Liver (tissue), 8 donors: ENCODE measurements at regions not wholly inside any gene's neighbourhood (a gene's known extent, or its start where the extent isn't known, plus 50 kb on each side); places are given as distances from the start of the nearest gene placed in this dataset.

Experiments used
- DNase-seq: peaks from one replicate; pipeline ENCODE4 v3.0.0-alpha.2; 2017; ENCODE audit warnings: low spot score
- H3K27ac ChIP-seq, 2 donors: one replicate each; pipeline ENCODE4 v1.7.0; 2013; ENCODE audit warnings: inconsistent platforms in 2 of 2, low read length in 2 of 2, control low read depth in 1 of 2, low read depth in 1 of 2, mild to moderate bottlenecking in 1 of 2
- H3K27me3 ChIP-seq, 4 donors: one replicate each; pipeline versions ENCODE4 v1.6.1 to v1.7.0; 2013; ENCODE audit warnings: low read length in 3 of 4, inconsistent platforms in 1 of 4, mild to moderate bottlenecking in 1 of 4, moderate library complexity in 1 of 4; ENCODE audit not compliant: control insufficient read depth in 4 of 4, insufficient read depth in 4 of 4
- H3K36me3 ChIP-seq, 4 donors: one replicate each; pipeline versions ENCODE4 v1.6.1 to v1.7.0; 2013; ENCODE audit warnings: low read length in 3 of 4, mild to moderate bottlenecking in 3 of 4, low read depth in 1 of 4, moderate library complexity in 1 of 4; ENCODE audit not compliant: control insufficient read depth in 4 of 4, insufficient read depth in 3 of 4
- H3K4me1 ChIP-seq, 4 donors: one replicate each; pipeline versions ENCODE4 v1.6.1 to v1.7.0; 2013; ENCODE audit warnings: low read length in 3 of 4, mild to moderate bottlenecking in 3 of 4, moderate library complexity in 1 of 4; ENCODE audit not compliant: control insufficient read depth in 4 of 4, insufficient read depth in 4 of 4
- H3K4me3 ChIP-seq, 3 donors: one replicate each; pipeline versions ENCODE4 v1.6.1 to v1.7.0; 2013; ENCODE audit warnings: low read length in 3 of 3, control low read depth in 1 of 3, low read depth in 1 of 3, mild to moderate bottlenecking in 1 of 3
- H3K9ac ChIP-seq, 2 donors: one replicate each; pipeline ENCODE4 v1.7.0; 2013; ENCODE audit warnings: low read length in 2 of 2, mild to moderate bottlenecking in 2 of 2, moderate library complexity in 2 of 2, control low read depth in 1 of 2, low read depth in 1 of 2
- H3K9me3 ChIP-seq, 4 donors: one replicate each; pipeline versions ENCODE4 v1.6.1 to v1.7.0; 2013; ENCODE audit warnings: low read length in 3 of 4; ENCODE audit not compliant: control insufficient read depth in 4 of 4
- EGR1 ChIP-seq, 2 donors: IDR thresholded peaks; 2 replicates each; pipeline ENCODE4 v1.6.1; 2016 to 2018; ENCODE audit warnings: antibody characterized with exemption in 2 of 2, low read depth in 2 of 2
- FOXA1 ChIP-seq: IDR thresholded peaks from 2 replicates; pipeline ENCODE4 v1.6.1; 2016; ENCODE audit warnings: antibody characterized with exemption
- FOXA2 ChIP-seq: IDR thresholded peaks from 2 replicates; pipeline ENCODE4 v1.6.1; 2016; ENCODE audit warnings: antibody characterized with exemption
- GABPA ChIP-seq, 2 donors: IDR thresholded peaks in 1 of 2; conservative IDR thresholded peaks in 1 of 2; 2 replicates each; pipeline ENCODE4 v1.6.1; 2016; ENCODE audit warnings: antibody characterized with exemption in 2 of 2, mild to moderate bottlenecking in 1 of 2, moderate library complexity in 1 of 2
- HNF4A ChIP-seq, 2 donors: conservative IDR thresholded peaks; 2 replicates each; pipeline ENCODE4 v1.6.1; 2016; ENCODE audit warnings: antibody characterized with exemption in 2 of 2, mild to moderate bottlenecking in 2 of 2
- JUND ChIP-seq, 2 donors: IDR thresholded peaks; 2 replicates each; pipeline ENCODE4 v1.6.1; 2016; ENCODE audit warnings: antibody characterized with exemption in 2 of 2
- NR2F2 ChIP-seq: IDR thresholded peaks from 2 replicates; pipeline ENCODE4 v1.6.1; 2016; ENCODE audit warnings: antibody characterized with exemption
- RAD21 ChIP-seq, 2 donors: IDR thresholded peaks; 2 replicates each; pipeline ENCODE4 v1.6.1; 2016; ENCODE audit warnings: antibody characterized with exemption in 2 of 2, mild to moderate bottlenecking in 2 of 2
- RXRA ChIP-seq, 2 donors: IDR thresholded peaks; 2 replicates each; pipeline ENCODE4 v1.6.1; 2017 to 2018; ENCODE audit warnings: antibody characterized with exemption in 2 of 2, mild to moderate bottlenecking in 1 of 2
- SP1 ChIP-seq: IDR thresholded peaks from 2 replicates; pipeline ENCODE4 v1.6.1; 2018; ENCODE audit warnings: antibody characterized with exemption, mild to moderate bottlenecking
- TAF1 ChIP-seq: conservative IDR thresholded peaks from 2 replicates; pipeline ENCODE4 v1.6.1; 2016; ENCODE audit warnings: antibody characterized with exemption, mild to moderate bottlenecking
- YY1 ChIP-seq: IDR thresholded peaks from 2 replicates; pipeline ENCODE4 v1.6.1; 2016; ENCODE audit warnings: antibody characterized with exemption, mild to moderate bottlenecking
- WGBS: extraction: QIAGEN DNeasy Blood & Tissue Kit; methylation state at CpG from one replicate; pipeline ENCODE4 v1.1.7; 2013; 5-methylcytosine and 5-hydroxymethylcytosine counted together
- TF ChIP-seq, protein P1 (sequence below): IDR thresholded peaks from 2 replicates; pipeline ENCODE4 v1.6.1; 2016; ENCODE audit warnings: antibody characterized with exemption
- TF ChIP-seq, protein P2 (sequence below): IDR thresholded peaks from 2 replicates; pipeline ENCODE4 v1.6.1; 2016; ENCODE audit warnings: antibody characterized with exemption, mild to moderate bottlenecking
- TF ChIP-seq, protein P3 (sequence below): IDR thresholded peaks from 2 replicates; pipeline ENCODE4 v1.6.1; 2016; ENCODE audit warnings: antibody characterized with exemption
- TF ChIP-seq, protein P4 (sequence below): IDR thresholded peaks from 2 replicates; pipeline ENCODE4 v1.6.1; 2016; ENCODE audit warnings: antibody characterized with exemption
- TF ChIP-seq, protein P5 (sequence below): fragments of 150-350 bp; IDR thresholded peaks from 2 replicates; pipeline ENCODE4 v1.5.1; 2017; ENCODE audit warnings: improper control_type of control experiment, low read depth, low read length; ENCODE audit not compliant: missing input control
- donor health status: healthy.
- donor health status: healthy.
- donor health status: healthy.
- donor health status: healthy.
- donor health status: healthy.

DNA sequence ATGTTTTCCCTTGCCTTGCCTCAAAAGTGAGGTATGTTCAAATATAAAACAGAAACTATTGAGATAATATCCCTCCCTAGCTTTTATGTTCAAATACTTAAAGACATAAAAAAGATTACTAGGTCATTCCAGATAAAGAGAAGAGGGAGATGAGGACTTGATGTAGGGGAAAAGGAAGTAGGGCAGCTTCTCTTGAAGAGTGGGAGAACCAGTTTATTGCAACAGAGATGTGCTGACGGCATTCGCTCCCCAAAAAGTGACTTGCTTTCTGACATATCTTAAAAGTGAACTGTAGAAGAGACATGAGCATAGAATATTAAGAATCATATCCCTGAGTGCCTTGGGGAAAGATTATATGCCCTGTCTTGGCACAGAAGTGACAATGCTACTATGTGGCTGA is 330.2 kb upstream of the NREP start:
- Histone ChIP-seq H3K4me3 (no peak overlapping the region), H3K27me3 (no peaks in the 10 kb centered on the region), H3K36me3 (no peaks in the 10 kb centered on the region), H3K9me3 (no peaks in the 10 kb centered on the region), H3K27ac (no peak overlapping the region), H3K9ac (no peak overlapping the region), H3K4me1 (no peaks in the 10 kb centered on the region)
- no peak for TF ChIP-seq FOXA1
- 94% methylated on average over 2 of the region's 2 CpGs for WGBS
- DNase-seq: no peak

DNA sequence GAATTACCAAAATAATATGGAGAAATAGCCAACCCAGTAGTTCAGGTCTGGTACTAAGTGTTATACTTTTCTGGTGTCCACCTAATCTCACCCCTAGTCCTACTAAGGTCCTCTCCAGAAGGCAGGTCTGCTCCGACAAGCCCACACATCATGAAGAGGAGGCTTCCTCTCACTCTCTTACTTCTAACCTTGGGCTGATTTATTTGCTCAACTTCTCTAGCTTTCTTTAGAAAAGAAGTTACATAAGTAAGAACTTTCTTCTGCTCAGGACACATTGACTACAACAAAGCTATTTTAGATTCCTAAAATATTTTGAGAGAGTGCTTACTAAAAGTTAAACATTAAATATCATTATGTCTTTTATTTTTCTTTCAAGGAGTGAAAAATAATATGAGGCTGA is 329.7 kb upstream of the NREP start:
- H3K9me3 ChIP-seq: no peaks in the 10 kb centered on the region
- H3K9ac ChIP-seq: no peak overlapping the region
- H3K36me3 ChIP-seq: no peaks in the 10 kb centered on the region
- 98% methylated on average over 1 of the region's 1 CpG for WGBS
- no peak for DNase-seq
- TF ChIP-seq YY1: no peak
- TF ChIP-seq FOXA2: no peak
- TF ChIP-seq, protein P1, sequence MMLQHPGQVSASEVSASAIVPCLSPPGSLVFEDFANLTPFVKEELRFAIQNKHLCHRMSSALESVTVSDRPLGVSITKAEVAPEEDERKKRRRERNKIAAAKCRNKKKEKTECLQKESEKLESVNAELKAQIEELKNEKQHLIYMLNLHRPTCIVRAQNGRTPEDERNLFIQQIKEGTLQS: no peak
- TF ChIP-seq HNF4A (conservative IDR thresholded peaks at IDR 0.05): no peak
- TF ChIP-seq RXRA (IDR thresholded peaks at IDR 0.05): no peak
- no peak for TF ChIP-seq TAF1
- no peak for TF ChIP-seq FOXA1
- no peak for TF ChIP-seq GABPA (IDR thresholded peaks at IDR 0.05 in 1 of 2, conservative IDR thresholded peaks at IDR 0.05 in 1 of 2)
- TF ChIP-seq, protein P2, sequence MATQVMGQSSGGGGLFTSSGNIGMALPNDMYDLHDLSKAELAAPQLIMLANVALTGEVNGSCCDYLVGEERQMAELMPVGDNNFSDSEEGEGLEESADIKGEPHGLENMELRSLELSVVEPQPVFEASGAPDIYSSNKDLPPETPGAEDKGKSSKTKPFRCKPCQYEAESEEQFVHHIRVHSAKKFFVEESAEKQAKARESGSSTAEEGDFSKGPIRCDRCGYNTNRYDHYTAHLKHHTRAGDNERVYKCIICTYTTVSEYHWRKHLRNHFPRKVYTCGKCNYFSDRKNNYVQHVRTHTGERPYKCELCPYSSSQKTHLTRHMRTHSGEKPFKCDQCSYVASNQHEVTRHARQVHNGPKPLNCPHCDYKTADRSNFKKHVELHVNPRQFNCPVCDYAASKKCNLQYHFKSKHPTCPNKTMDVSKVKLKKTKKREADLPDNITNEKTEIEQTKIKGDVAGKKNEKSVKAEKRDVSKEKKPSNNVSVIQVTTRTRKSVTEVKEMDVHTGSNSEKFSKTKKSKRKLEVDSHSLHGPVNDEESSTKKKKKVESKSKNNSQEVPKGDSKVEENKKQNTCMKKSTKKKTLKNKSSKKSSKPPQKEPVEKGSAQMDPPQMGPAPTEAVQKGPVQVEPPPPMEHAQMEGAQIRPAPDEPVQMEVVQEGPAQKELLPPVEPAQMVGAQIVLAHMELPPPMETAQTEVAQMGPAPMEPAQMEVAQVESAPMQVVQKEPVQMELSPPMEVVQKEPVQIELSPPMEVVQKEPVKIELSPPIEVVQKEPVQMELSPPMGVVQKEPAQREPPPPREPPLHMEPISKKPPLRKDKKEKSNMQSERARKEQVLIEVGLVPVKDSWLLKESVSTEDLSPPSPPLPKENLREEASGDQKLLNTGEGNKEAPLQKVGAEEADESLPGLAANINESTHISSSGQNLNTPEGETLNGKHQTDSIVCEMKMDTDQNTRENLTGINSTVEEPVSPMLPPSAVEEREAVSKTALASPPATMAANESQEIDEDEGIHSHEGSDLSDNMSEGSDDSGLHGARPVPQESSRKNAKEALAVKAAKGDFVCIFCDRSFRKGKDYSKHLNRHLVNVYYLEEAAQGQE: no peak
- TF ChIP-seq EGR1 (IDR thresholded peaks at IDR 0.05; ENCODE audit: low read depth in 2 of 2): no peak
- TF ChIP-seq SP1: no peak
- TF ChIP-seq, protein P3, sequence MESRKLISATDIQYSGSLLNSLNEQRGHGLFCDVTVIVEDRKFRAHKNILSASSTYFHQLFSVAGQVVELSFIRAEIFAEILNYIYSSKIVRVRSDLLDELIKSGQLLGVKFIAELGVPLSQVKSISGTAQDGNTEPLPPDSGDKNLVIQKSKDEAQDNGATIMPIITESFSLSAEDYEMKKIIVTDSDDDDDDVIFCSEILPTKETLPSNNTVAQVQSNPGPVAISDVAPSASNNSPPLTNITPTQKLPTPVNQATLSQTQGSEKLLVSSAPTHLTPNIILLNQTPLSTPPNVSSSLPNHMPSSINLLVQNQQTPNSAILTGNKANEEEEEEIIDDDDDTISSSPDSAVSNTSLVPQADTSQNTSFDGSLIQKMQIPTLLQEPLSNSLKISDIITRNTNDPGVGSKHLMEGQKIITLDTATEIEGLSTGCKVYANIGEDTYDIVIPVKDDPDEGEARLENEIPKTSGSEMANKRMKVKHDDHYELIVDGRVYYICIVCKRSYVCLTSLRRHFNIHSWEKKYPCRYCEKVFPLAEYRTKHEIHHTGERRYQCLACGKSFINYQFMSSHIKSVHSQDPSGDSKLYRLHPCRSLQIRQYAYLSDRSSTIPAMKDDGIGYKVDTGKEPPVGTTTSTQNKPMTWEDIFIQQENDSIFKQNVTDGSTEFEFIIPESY: no peak
- TF ChIP-seq NR2F2: no peak
- TF ChIP-seq, protein P4, sequence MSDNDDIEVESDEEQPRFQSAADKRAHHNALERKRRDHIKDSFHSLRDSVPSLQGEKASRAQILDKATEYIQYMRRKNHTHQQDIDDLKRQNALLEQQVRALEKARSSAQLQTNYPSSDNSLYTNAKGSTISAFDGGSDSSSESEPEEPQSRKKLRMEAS: no peak
- no peak for TF ChIP-seq RAD21 (IDR thresholded peaks at IDR 0.05)
- TF ChIP-seq JUND (IDR thresholded peaks at IDR 0.05): no peak
- TF ChIP-seq, protein P5, sequence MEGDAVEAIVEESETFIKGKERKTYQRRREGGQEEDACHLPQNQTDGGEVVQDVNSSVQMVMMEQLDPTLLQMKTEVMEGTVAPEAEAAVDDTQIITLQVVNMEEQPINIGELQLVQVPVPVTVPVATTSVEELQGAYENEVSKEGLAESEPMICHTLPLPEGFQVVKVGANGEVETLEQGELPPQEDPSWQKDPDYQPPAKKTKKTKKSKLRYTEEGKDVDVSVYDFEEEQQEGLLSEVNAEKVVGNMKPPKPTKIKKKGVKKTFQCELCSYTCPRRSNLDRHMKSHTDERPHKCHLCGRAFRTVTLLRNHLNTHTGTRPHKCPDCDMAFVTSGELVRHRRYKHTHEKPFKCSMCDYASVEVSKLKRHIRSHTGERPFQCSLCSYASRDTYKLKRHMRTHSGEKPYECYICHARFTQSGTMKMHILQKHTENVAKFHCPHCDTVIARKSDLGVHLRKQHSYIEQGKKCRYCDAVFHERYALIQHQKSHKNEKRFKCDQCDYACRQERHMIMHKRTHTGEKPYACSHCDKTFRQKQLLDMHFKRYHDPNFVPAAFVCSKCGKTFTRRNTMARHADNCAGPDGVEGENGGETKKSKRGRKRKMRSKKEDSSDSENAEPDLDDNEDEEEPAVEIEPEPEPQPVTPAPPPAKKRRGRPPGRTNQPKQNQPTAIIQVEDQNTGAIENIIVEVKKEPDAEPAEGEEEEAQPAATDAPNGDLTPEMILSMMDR: no peak
- no peaks in the 10 kb centered on the region for H3K27me3 ChIP-seq
- H3K4me1 ChIP-seq: no peaks in the 10 kb centered on the region
- no peak overlapping the region for H3K4me3 ChIP-seq
- H3K27ac ChIP-seq: no peak overlapping the region
